IMR-90 (cell line): ENCODE measurements at regions not wholly inside any gene's neighbourhood (a gene's known extent, or its start where the extent isn't known, plus 50 kb on each side); places are given as distances from the start of the nearest gene placed in this dataset.

Source experiments
- CEBPB ChIP-seq: IDR thresholded peaks from 2 replicates; pipeline ENCODE4 v1.6.1; 2012; ENCODE audit warnings: low read depth, low read length, improper control_type of control experiment
- CTCF ChIP-seq: conservative IDR thresholded peaks from 2 replicates; pipeline ENCODE4 v1.5.1; 2012; ENCODE audit warnings: mild to moderate bottlenecking, low read depth, low read length, improper control_type of control experiment
- POLR2A ChIP-seq: IDR thresholded peaks from 2 replicates; pipeline ENCODE4 v1.6.1; 2012; ENCODE audit warnings: mild to moderate bottlenecking, low read depth, low read length
- RCOR1 ChIP-seq: IDR thresholded peaks from 2 replicates; pipeline ENCODE4 v1.6.1; 2012; ENCODE audit warnings: mild to moderate bottlenecking, low read length, improper control_type of control experiment; ENCODE audit not compliant: insufficient replicate concordance

GRCh38 chr3:171531716-171532115, 71.5 kb upstream of the TNIK start:
- TF ChIP-seq POLR2A: no peak
- no peak for TF ChIP-seq CTCF
- TF ChIP-seq CEBPB: no peak
- TF ChIP-seq RCOR1: no peak
